ENCODE measurements at regions not wholly inside any gene's neighbourhood (a gene's known extent, or its start where the extent isn't known, plus 50 kb on each side); places are given as distances from the start of the nearest gene placed in this dataset.

- no peak for DNase-seq
Measured at GRCh38 chrX:124524852-124525251, 178.5 kb downstream of the SH2D1A start.

- no peak for DNase-seq
Measured at GRCh38 chrX:124529786-124530185, 183.4 kb downstream of the SH2D1A start.

DNA sequence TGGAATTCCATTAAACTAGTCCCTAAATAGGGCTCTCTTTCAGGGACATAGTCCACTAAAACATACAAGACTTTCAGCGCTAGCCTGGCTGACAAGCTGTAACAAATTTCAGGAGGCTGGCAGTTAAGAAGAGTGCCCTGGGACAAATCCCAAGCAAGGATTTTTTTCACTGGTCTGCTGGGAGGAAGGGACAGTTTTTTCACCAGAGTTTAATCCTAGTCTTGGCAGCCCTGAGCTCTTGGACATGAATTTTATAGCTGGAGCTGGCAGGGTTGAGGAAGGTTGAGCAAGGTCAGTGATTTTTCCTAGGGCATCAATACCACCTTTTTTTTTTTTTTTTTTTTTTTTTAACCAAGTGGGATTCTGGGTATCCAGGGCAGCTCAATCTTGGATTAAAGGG is 184.4 kb downstream of the SH2D1A start:
- peak in 7 of 58 donors; percentile 0 to 6 (median 1) for DNase-seq

DNA sequence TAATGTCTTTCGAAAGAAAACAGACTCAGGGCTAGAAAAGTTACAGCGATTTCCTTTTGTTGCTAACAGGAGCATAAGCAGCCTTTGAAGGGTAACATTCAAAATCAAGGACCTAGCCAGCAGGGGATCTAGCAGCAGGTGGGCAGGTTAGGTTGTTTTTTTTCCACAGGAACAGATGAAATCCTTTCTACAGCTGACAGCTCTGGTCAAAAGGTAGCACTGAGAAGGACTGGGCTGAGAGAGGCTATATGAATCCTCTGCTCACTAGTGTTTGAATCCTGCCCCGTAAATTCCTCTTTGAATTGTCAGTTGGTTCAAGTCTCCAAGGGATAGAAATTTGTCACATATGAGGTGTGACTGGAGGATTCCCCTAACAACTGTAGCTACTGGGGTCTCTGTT is 188.2 kb downstream of the SH2D1A start:
- DNase-seq = no peak

DNA sequence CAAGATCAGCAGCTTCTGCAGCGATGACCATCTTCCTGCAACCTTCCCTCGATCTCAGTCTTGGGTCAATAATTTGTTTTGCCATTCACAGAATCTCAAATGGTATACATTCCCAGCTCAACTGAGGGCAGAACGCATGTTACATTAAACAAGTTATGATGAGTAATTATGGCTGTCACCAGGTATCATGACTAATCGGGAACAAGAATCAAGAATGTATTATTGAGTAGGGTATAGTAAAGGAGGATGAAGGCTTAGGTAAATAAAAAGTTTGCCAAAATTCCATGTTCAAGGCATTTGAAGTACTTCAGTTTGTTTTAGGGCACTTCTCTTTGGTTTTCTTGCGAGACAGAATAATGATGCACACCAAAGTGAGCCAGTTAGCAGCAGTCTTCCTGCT is 194.1 kb downstream of the SH2D1A start:
- no peak for DNase-seq

DNA sequence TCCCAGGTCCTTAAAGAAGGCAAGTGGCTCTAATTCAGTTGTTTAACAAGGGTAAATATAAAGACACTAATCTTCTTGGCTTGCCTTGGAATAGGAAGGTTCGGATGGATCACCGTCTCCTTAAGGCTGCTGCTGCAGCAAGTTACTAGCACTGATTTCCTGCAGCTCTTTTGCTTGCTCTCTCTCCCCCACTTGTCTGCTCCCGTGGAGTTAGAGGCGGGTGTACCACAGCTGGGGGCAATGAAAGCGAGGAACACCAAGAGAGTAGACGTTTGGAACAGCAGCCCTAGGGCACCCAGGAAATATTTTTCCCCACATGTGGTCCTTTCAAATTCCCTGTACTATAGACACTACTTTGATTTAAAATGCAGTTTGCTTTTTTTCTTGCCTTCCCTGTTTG is 202.2 kb downstream of the SH2D1A start:
- DNase-seq = peak in 1 of 58 donors; percentile 0

DNA sequence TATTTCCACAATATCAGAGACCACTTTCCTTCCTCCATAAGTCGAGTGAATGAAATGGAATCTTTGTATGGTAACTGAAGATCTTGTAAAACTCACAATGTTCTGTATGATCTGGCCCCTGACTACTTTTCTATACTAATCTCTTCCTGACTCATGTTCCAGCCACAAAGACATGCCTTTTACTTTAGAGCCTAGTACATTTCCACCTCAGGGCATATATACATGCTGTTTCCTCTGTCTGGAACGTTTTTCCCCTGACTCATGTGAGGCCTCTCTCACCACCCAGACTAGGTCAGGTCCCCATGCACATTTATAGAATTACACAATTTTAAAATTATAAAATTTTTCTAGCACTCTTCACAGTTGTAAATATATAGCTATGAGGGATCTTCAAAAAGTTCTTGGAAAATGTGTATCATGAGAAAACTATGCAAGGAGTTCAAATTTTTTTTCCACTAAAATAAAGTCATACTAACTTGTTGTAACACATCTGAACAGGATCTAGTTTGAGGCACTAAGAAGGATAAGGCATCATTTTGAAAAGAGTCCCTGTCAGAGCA is 208.8 kb downstream of the SH2D1A start:
- DNase-seq = no peak

DNA sequence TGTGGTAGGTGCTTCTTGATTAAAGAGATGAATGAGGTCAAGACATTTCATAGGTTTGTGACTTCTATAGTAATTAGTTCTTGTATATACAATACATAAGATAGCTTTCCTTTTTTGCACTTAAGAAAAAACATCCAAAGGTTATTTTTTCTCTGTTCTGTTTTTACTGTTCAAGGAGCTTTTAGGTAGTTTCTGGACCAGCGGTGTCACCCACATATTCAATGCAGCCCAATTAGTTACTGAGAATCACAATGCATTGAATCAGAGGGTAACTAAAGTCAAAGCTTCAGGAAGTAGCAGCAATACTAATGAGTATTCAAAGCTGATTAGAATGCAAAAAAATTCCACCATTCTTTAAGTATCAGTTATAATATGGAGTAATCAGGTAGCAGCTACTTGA is 211.6 kb downstream of the SH2D1A start:
- no peak for DNase-seq

DNA sequence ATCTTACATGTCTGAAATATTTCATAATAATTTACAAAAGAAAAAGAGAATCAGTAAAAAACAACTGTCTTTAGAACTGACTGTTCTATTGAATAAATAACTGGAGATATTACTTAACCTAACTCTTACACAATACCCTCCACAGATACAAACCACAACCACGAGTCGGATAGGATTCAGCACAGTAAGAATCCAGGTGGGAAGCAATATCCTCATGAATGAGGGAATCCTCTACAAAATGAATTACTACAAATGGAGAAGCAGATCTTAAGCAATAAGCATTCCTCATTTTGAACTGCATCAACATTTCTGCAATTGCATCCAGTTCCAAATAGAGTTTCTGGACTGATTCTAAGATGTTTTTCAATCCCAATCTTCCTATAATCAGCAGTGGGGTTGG is 227.1 kb downstream of the SH2D1A start:
- DNase-seq = no peak

GRCh38 chrX:124592744-124593143 is 246.4 kb downstream of the SH2D1A start:
- no peak for DNase-seq

DNA sequence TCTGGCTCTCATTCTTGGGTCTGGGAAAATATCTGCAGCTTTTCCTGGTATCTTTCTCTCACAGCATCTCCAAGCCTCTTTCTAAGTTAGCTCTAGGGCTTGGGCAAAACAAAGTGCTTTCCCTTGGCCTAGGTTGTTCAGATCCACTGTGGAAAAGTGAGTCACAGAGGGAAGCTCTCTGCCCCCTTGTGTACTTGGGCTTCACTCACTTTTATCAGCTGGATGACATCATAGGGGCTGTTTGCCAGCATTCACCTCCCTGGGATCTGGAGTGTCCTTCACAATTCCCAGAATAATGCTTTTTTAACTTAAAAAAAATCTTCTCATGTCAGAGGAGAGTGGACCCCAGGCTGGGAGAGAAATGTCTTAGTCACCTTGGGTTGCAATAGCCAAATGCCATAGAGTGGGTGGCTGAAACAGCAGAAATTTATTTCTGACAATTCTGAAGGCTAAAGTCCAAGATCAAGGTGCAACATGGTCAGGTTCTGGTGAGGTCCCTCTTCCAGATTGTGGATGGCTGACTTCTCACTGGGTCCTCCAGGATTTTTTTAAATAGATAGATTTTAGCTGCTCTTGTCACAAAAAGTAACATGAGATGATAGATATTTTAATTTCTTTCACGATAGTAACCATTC is 247.8 kb downstream of the SH2D1A start:
- no peak for DNase-seq

DNA sequence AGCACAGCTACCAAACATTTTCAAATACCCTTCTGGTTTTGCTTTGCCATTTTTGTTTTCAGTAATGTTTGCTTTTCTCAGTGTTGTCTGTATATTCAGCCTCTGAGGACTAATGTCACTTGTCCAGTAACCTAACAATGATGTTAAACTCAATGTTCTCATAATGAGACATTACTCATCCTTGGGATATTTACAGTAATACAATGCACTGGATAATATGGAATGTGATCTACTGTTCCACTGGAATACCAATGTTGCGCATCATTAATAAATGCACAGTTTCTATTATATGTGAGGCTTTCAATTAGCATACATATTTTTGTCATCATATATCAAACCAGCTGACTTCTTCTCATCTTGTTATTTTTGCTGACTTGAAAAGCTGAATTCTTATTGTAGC is 259.1 kb downstream of the SH2D1A start:
- no peak for DNase-seq

- no peak for DNase-seq
Measured at GRCh38 chrX:124606724-124607123, 260.4 kb downstream of the SH2D1A start.

GRCh38 chrX:124619710-124620109 is 273.3 kb downstream of the SH2D1A start:
- DNase-seq = no peak

DNA sequence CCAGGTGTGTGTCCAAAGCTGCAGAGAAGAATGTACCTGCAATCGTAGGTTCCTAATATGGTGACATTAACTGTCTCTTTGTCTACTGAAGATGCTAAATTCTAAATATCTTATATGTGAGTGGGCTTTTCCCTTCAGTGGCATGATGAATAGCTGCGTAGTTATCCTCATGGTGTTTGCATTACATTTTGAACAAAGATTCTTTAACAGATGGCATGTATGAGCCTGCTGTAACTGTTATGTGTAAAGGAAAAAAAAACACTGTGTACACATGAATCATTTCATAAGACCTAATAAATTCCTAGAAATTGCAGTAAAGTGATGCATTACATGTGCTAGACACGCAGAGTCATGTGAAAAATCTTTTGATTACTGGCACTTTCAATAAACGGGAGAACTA is 288.0 kb downstream of the SH2D1A start:
- DNase-seq = no peak

DNA sequence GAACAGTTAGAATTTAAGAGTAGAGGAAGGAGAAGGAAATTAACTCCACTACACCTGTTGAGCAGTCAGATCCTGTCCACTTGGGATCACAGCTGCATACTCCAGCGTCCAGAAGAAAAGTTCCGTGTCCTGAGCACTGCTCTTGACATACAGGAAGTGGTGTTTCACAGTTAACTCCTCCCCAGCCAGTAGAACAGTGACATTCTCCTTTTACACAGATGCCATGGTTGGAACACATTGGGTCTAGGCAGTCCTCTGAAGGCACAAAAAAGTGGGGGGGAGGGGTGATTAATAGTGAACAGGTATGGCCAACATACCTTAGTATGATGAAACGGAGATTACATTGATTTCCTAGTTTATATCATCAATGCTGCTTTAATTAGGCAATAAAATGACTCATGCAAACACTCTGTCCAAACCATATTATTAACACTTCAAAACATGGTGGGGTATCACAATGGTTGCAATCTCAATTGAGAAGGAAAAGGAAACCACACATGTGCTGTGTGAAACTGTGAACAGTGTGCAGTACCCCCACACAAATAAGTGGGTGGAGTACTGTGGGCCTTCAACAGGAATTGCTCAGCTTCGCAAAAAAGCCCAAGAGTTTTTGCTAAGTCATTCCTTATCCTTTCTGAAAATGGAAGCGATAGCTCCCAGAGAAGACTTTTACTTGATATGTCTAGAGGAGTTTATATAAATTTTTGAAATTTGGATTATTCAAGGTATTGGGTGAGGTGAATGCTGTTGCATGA is 295.6 kb downstream of the SH2D1A start:
- no peak for DNase-seq

GRCh38 chrX:124646403-124646802 is 300.0 kb downstream of the SH2D1A start:
- DNase-seq = no peak

DNA sequence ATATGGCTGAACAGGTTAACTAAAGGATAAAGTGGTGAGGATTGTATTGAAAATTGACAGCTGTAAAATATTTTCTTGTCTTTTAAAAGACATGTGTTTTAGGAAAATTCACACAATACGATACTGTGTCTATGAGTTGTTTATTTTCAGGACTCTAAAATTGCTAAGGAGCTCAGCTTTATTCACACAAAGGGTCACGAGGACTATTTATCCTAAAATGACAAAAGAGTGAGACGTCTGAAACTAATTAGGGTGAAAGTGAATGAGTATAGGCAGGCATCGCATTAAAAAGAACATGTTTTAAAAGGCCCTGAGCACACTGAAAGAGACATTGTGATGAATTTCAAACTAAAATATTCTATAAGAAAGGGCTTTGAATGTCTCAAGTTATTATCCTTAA is 304.7 kb downstream of the SH2D1A start:
- no peak for DNase-seq

GRCh38 chrX:124665621-124666400 is 319.4 kb downstream of the SH2D1A start:
- DNase-seq = no peak

DNA sequence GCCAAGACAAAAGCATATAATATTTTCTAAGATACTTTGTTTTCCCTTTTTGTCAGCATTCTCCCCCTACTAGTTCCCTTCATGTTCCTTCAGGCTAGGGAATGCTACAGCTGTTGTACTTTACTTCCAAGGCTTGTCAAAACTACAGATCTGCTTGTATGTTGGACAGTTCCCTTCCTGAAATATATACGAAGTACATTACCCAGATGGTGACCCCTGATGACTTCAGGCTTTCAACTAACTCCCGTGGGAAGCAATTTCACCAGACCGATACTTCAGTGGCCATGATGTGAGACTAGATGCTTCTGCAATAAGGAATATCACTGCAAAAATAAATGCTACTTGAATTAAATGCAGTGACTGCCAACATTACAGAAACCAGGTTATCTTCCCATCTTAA is 332.8 kb downstream of the SH2D1A start:
- no peak for DNase-seq

GRCh38 chrX:124680287-124680686 is 333.9 kb downstream of the SH2D1A start:
- DNase-seq = no peak

DNA sequence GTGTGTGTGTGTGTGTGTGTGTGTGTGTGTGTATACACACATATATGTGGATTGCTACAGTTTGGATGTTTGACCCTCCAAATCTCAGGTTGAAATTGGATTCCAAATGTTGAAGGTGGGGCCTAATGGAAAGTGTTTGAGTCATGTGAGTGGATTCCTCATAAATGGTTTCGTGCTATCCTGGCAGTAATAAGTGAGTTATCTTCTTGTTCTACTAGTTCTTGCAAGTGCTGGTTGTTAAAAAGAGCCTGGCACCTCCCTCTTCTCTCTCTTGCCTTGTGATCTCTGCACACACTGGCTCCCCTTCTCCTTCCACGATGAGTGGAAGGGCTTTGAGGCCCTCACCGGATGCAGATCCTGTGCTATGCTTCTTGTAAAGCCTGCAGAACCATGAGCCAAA is 344.1 kb downstream of the SH2D1A start:
- DNase-seq = no peak

Measured in anterior cingulate cortex (tissue), 58 donors.